ENCODE measurements at regions not wholly inside any gene's neighbourhood (a gene's known extent, or its start where the extent isn't known, plus 50 kb on each side); places are given as distances from the start of the nearest gene placed in this dataset.

GRCh38 chr22:49687786-49688515, 139.7 kb downstream of the BRD1 start:
- Histone ChIP-seq H3K27ac (ENCODE audit: low read length) (no peak overlapping the region), H3K27me3 (ENCODE audit: control insufficient read depth, insufficient read depth, low read length) (peaks cover 2% of the 10 kb centered on the region; the same call in 1 of the 2 replicates), H3K9me3 (ENCODE audit: control insufficient read depth, insufficient read depth, low read depth, low read length) (no peaks in the 10 kb centered on the region), H3K4me3 (ENCODE audit: low read depth in 2 of 2, low read length in 2 of 2) (no peak overlapping the region), H3K4me1 (ENCODE audit: control insufficient read depth, insufficient read depth, low read length) (no peaks in the 10 kb centered on the region), H3K36me3 (ENCODE audit: control insufficient read depth, insufficient read depth, low read length) (no peaks in the 10 kb centered on the region)
- in situ Hi-C loops (cut with HindIII; ENCODE audit: low pct_unique_long_range_greater_than_20kb, low sequenced_read_pairs): no loop called here
- DNase-seq (ENCODE audit: low read depth, low spot score) (no peak), ATAC-seq (no peak)
- ChIA-PET CTCF (no interaction called here), POLR2A (no interaction called here)
- BruUV-seq (replicated peaks): no TSS peak
- TF ChIP-seq REST (IDR thresholded peaks at IDR 0.05; ENCODE audit: insufficient read depth in 1 of 2, low read depth in 2 of 2, low read length in 1 of 2) (no peak), CTCF (IDR thresholded peaks at IDR 0.05) (no peak), TCF7L2 (IDR thresholded peaks at IDR 0.05; ENCODE audit: low read depth, low read length) (no peak), POLR2AphosphoS5 (IDR thresholded peaks at IDR 0.05; ENCODE audit: low read depth, low read length) (no peak), SIN3A (IDR thresholded peaks at IDR 0.05; ENCODE audit: borderline replicate concordance, insufficient read depth, low read depth, low read length) (no peak)
- intact Hi-C loops (cut with micrococcal nuclease; ENCODE audit: unreplicated experiment): no loop called here

- Histone ChIP-seq H3K4me3 (ENCODE audit: low read depth in 2 of 2, low read length in 2 of 2) (no peak overlapping the region), H3K36me3 (ENCODE audit: control insufficient read depth, insufficient read depth, low read length) (no peaks in the 10 kb centered on the region), H3K27me3 (ENCODE audit: control insufficient read depth, insufficient read depth, low read length) (peaks cover 2% of the 10 kb centered on the region; the same call in 1 of the 2 replicates), H3K27ac (ENCODE audit: low read length) (no peak overlapping the region), H3K4me1 (ENCODE audit: control insufficient read depth, insufficient read depth, low read length) (no peaks in the 10 kb centered on the region), H3K9me3 (ENCODE audit: control insufficient read depth, insufficient read depth, low read depth, low read length) (no peaks in the 10 kb centered on the region)
- no TSS peak for BruUV-seq (replicated peaks)
- POLR2A ChIA-PET: no interaction called here
- intact Hi-C loops (cut with micrococcal nuclease; ENCODE audit: unreplicated experiment): no loop called here
- DNase-seq (ENCODE audit: low read depth, low spot score): no peak
- no peak for TF ChIP-seq TCF7L2 (IDR thresholded peaks at IDR 0.05; ENCODE audit: low read depth, low read length)
- TF ChIP-seq POLR2AphosphoS5 (IDR thresholded peaks at IDR 0.05; ENCODE audit: low read depth, low read length): no peak
- no peak for TF ChIP-seq CTCF (IDR thresholded peaks at IDR 0.05)
- TF ChIP-seq REST (IDR thresholded peaks at IDR 0.05; ENCODE audit: insufficient read depth in 1 of 2, low read depth in 2 of 2, low read length in 1 of 2): no peak
- TF ChIP-seq SIN3A (IDR thresholded peaks at IDR 0.05; ENCODE audit: borderline replicate concordance, insufficient read depth, low read depth, low read length): no peak
- no peak for ATAC-seq
- CTCF ChIA-PET: no interaction called here
- in situ Hi-C loops (cut with HindIII; ENCODE audit: low pct_unique_long_range_greater_than_20kb, low sequenced_read_pairs): no loop called here
Observed at GRCh38 chr22:49687333-49687732, 140.3 kb downstream of the BRD1 start.

Data from Panc1 (cell line).